K562 (cell line): ENCODE measurements at regions not wholly inside any gene's neighbourhood (a gene's known extent, or its start where the extent isn't known, plus 50 kb on each side); places are given as distances from the start of the nearest gene placed in this dataset.

ENCODE experiments used
- ERF ChIP-seq: fragments of 450-650 bp; formaldehyde crosslinking; IDR thresholded peaks from 2 replicates; pipeline ENCODE4 v1.4.0; 2020; ENCODE audit warnings: mild to moderate bottlenecking, mixed read lengths
- FOXA1 ChIP-seq: fragments of 450-650 bp; IDR thresholded peaks from 2 replicates; pipeline ENCODE4 v1.6.1; 2016; ENCODE audit warnings: mild to moderate bottlenecking, borderline replicate concordance
- GABPB2 ChIP-seq: fragments of 250-450 bp; sonication (Bioruptor Pico); conservative IDR thresholded peaks from 2 replicates; pipeline ENCODE4 v1.5.1; 2021; ENCODE audit warnings: mild to moderate bottlenecking
- HDGF ChIP-seq: fragments of 450-650 bp; IDR thresholded peaks from 2 replicates; pipeline ENCODE4 v1.6.1; 2016
- HLTF ChIP-seq: fragments of 450-650 bp; IDR thresholded peaks from 2 replicates; pipeline ENCODE4 v1.6.1; 2016
- NELFE ChIP-seq: IDR thresholded peaks from 2 replicates; pipeline ENCODE4 v1.6.1; 2011; ENCODE audit warnings: mild to moderate bottlenecking; ENCODE audit not compliant: insufficient read depth, insufficient read length
- RBM17 ChIP-seq: fragments of 200-400 bp; formaldehyde crosslinking; IDR thresholded peaks from 2 replicates; pipeline ENCODE4 v1.6.1; 2017; ENCODE audit warnings: low read depth, mild to moderate bottlenecking, low read length, borderline replicate concordance
- RUNX1 ChIP-seq: sonication (generic); IDR thresholded peaks from 2 replicates; pipeline ENCODE4 v1.6.1; 2016; ENCODE audit warnings: antibody characterized with exemption, low read depth
- STAT5A ChIP-seq: IDR thresholded peaks from 2 replicates; pipeline ENCODE4 v1.6.1; 2012; ENCODE audit warnings: low read length, inconsistent platforms, borderline replicate concordance
- TAF9B ChIP-seq: fragments of 450-650 bp; IDR thresholded peaks from 2 replicates; pipeline ENCODE4 v1.6.1; 2018; ENCODE audit warnings: mild to moderate bottlenecking; ENCODE audit not compliant: partially characterized antibody
- TBP ChIP-seq: optimal IDR thresholded peaks from 2 replicates; pipeline ENCODE3; 2011; ENCODE audit warnings: low read depth, low read length, improper control_type of control experiment
- TEAD4 ChIP-seq, 2 experiments: sonication (generic) in 1 of 2; formaldehyde crosslinking in 1 of 2; IDR thresholded peaks; 2 replicates each; pipeline versions ENCODE4 v1.6.1 to v1.8.0; 2012 to 2022; ENCODE audit warnings: borderline replicate concordance in 1 of 2, inconsistent platforms in 1 of 2, low read length in 1 of 2, mild to moderate bottlenecking in 1 of 2, missing genetic modification reagents in 1 of 2
- ZNF586 ChIP-seq: fragments of 450-650 bp; formaldehyde crosslinking; conservative IDR thresholded peaks from 2 replicates; pipeline ENCODE4 v1.4.0; 2020; ENCODE audit warnings: mild to moderate bottlenecking, moderate library complexity
- TF ChIP-seq, protein P1 (sequence below): fragments of 250-450 bp; sonication (Bioruptor Pico); IDR thresholded peaks from 2 replicates; pipeline ENCODE4 v1.4.0; 2020; ENCODE audit warnings: mild to moderate bottlenecking, moderate library complexity, borderline replicate concordance
- TF ChIP-seq, protein P2 (sequence below), 2 experiments: fragments of 450-650 bp in 1 of 2; sonication (generic) in 1 of 2; formaldehyde crosslinking; conservative IDR thresholded peaks; 2 replicates each; pipeline versions ENCODE4 v1.4.0 to v1.8.1; 2020 to 2022; ENCODE audit warnings: mild to moderate bottlenecking in 1 of 2, missing genetic modification reagents in 1 of 2
- TF ChIP-seq, protein P3 (sequence below): sonication (generic); formaldehyde crosslinking; IDR thresholded peaks from 2 replicates; pipeline ENCODE4 v1.9.0; 2022; ENCODE audit warnings: mild to moderate bottlenecking, missing genetic modification reagents
- TF ChIP-seq, protein P4 (sequence below): sonication (generic); IDR thresholded peaks from 2 replicates; pipeline ENCODE4 v1.6.1; 2016
- TF ChIP-seq, protein P5 (sequence below): fragments of 450-650 bp; formaldehyde crosslinking; IDR thresholded peaks from 2 replicates; pipeline ENCODE4 v1.4.0; 2020; ENCODE audit warnings: mild to moderate bottlenecking, moderate library complexity
- TF ChIP-seq, protein P6 (sequence below): IDR thresholded peaks from 2 replicates; pipeline ENCODE4 v1.6.1; 2012; ENCODE audit warnings: low read depth, low read length, improper control_type of control experiment, borderline replicate concordance

DNA sequence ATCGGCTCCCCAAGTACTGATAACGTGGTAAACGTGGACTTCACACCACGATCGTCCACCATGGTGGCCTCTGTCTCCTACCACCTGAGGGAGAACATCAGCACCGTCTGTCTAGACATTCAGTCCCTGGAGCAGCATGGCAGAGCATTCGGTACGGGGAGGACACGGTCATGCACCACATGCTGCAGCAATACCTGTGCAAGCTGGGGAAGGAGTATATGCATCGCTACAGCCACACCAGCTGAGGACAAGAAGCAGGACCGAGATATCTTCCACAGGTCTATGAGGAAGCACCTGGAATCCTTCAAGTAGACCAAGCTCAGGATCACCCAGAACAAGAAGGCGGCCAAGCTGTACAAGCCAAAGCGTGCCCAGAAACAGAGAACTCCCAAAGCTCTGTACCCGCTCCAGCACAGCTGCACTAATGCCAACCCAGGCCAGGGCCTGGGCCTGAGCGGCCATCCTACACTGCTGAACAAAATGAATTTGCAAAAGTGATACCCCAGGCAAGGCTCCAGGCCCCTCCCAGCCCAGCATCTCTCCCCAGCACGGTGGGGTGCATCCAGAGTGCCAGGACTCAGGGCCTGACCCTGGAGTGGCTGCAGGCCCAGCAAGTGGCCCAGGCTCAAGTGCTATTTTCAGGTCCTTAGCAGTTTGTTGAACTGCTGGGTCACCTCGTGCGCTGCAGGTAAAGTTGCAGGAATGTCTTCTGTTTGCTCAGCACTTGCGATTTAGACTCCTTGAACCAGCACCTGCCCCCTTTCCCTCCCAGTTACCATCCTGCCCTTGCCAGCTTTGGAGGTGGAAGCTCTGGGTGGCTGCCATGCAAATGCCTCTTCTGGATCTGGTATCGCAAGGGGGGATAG is 119.3 kb upstream of the SERPIND1 start (continued):
- TF ChIP-seq, protein P1, sequence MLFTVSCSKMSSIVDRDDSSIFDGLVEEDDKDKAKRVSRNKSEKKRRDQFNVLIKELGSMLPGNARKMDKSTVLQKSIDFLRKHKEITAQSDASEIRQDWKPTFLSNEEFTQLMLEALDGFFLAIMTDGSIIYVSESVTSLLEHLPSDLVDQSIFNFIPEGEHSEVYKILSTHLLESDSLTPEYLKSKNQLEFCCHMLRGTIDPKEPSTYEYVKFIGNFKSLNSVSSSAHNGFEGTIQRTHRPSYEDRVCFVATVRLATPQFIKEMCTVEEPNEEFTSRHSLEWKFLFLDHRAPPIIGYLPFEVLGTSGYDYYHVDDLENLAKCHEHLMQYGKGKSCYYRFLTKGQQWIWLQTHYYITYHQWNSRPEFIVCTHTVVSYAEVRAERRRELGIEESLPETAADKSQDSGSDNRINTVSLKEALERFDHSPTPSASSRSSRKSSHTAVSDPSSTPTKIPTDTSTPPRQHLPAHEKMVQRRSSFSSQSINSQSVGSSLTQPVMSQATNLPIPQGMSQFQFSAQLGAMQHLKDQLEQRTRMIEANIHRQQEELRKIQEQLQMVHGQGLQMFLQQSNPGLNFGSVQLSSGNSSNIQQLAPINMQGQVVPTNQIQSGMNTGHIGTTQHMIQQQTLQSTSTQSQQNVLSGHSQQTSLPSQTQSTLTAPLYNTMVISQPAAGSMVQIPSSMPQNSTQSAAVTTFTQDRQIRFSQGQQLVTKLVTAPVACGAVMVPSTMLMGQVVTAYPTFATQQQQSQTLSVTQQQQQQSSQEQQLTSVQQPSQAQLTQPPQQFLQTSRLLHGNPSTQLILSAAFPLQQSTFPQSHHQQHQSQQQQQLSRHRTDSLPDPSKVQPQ (CRISPR knock-in tag): no peak
- no peak for TF ChIP-seq HDGF
- TF ChIP-seq, protein P2, sequence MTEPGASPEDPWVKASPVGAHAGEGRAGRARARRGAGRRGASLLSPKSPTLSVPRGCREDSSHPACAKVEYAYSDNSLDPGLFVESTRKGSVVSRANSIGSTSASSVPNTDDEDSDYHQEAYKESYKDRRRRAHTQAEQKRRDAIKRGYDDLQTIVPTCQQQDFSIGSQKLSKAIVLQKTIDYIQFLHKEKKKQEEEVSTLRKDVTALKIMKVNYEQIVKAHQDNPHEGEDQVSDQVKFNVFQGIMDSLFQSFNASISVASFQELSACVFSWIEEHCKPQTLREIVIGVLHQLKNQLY (CRISPR knock-in tag; conservative IDR thresholded peaks at IDR 0.05): no peak
- TF ChIP-seq, protein P3, sequence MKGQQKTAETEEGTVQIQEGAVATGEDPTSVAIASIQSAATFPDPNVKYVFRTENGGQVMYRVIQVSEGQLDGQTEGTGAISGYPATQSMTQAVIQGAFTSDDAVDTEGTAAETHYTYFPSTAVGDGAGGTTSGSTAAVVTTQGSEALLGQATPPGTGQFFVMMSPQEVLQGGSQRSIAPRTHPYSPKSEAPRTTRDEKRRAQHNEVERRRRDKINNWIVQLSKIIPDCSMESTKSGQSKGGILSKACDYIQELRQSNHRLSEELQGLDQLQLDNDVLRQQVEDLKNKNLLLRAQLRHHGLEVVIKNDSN (CRISPR knock-in tag): no peak; the same call in none of the 2 replicates
- TF ChIP-seq HLTF: no peak
- no peak for TF ChIP-seq TBP
- TF ChIP-seq GABPB2 (CRISPR knock-in tag): peak; percentile 83; the same call in 1 of the 2 replicates
- no peak for TF ChIP-seq TAF9B
- TF ChIP-seq STAT5A: no peak
- TF ChIP-seq, protein P4, sequence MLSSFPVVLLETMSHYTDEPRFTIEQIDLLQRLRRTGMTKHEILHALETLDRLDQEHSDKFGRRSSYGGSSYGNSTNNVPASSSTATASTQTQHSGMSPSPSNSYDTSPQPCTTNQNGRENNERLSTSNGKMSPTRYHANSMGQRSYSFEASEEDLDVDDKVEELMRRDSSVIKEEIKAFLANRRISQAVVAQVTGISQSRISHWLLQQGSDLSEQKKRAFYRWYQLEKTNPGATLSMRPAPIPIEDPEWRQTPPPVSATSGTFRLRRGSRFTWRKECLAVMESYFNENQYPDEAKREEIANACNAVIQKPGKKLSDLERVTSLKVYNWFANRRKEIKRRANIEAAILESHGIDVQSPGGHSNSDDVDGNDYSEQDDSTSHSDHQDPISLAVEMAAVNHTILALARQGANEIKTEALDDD: no peak
- TF ChIP-seq TEAD4 (IDR thresholded peaks at IDR 0.05; ENCODE audit: low read length): no peak
- TF ChIP-seq TEAD4 (CRISPR knock-in tag; IDR thresholded peaks at IDR 0.05; ENCODE audit: borderline replicate concordance): no peak
- TF ChIP-seq RBM17: no peak
- TF ChIP-seq FOXA1: no peak
- TF ChIP-seq, protein P5, sequence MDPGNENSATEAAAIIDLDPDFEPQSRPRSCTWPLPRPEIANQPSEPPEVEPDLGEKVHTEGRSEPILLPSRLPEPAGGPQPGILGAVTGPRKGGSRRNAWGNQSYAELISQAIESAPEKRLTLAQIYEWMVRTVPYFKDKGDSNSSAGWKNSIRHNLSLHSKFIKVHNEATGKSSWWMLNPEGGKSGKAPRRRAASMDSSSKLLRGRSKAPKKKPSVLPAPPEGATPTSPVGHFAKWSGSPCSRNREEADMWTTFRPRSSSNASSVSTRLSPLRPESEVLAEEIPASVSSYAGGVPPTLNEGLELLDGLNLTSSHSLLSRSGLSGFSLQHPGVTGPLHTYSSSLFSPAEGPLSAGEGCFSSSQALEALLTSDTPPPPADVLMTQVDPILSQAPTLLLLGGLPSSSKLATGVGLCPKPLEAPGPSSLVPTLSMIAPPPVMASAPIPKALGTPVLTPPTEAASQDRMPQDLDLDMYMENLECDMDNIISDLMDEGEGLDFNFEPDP (CRISPR knock-in tag): no peak
- TF ChIP-seq, protein P6, sequence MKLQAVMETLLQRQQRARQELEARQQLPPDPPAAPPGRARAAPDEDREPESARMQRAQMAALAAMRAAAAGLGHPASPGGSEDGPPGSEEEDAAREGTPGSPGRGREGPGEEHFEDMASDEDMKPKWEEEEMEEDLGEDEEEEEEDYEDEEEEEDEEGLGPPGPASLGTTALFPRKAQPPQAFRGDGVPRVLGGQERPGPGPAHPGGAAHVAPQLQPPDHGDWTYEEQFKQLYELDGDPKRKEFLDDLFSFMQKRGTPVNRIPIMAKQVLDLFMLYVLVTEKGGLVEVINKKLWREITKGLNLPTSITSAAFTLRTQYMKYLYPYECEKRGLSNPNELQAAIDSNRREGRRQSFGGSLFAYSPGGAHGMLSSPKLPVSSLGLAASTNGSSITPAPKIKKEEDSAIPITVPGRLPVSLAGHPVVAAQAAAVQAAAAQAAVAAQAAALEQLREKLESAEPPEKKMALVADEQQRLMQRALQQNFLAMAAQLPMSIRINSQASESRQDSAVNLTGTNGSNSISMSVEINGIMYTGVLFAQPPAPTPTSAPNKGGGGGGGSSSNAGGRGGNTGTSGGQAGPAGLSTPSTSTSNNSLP: no peak
- TF ChIP-seq RUNX1: no peak
- TF ChIP-seq NELFE: no peak
- TF ChIP-seq ZNF586 (CRISPR knock-in tag): no peak
- no peak for TF ChIP-seq ERF (CRISPR knock-in tag)
